Activated B cell treated with CpG ODN at 0.5 μM for 24 hours (primary cell): ENCODE measurements at regions not wholly inside any gene's neighbourhood (a gene's known extent, or its start where the extent isn't known, plus 50 kb on each side); places are given as distances from the start of the nearest gene placed in this dataset.

Source experiments
- ATAC-seq: fragments of 200-7000 bp; cut with Tn5 transposase; one replicate; pipeline ENCODE4 v1.10.0; 2021; ENCODE audit warnings: low read depth, mild to moderate bottlenecking, moderate library complexity
- CTCF ChIA-PET: fragments of 350-600 bp; sonication (Branson Sonifier 250); formaldehyde crosslinking; loops from one replicate; lab custom pipeline; 2021; ENCODE audit warnings: antibody characterized with exemption; lab: Charles Lee
- POLR2A ChIA-PET: fragments of 350-600 bp; sonication (Branson Sonifier 250); formaldehyde crosslinking; loops from one replicate; lab custom pipeline; 2021; ENCODE audit warnings: antibody characterized with exemption; lab: Charles Lee
- DNase-seq: peaks from one replicate; pipeline ENCODE4 v3.0.0; 2022
- H3K27ac Mint-ChIP-seq: one replicate; pipeline ENCODE4 v1.8.0; 2020; ENCODE audit warnings: mixed read lengths
- H3K27me3 Mint-ChIP-seq: one replicate; pipeline ENCODE4 v1.8.0; 2021; ENCODE audit warnings: mixed read lengths
- H3K36me3 Mint-ChIP-seq: one replicate; pipeline ENCODE4 v1.8.0; 2021; ENCODE audit warnings: low read depth, mixed read lengths
- H3K4me1 Mint-ChIP-seq: one replicate; pipeline ENCODE4 v1.8.0; 2021; ENCODE audit warnings: mixed read lengths
- H3K4me3 Mint-ChIP-seq: one replicate; pipeline ENCODE4 v1.8.0; 2020; ENCODE audit warnings: mild to moderate bottlenecking, mixed read lengths
- H3K9me3 Mint-ChIP-seq: one replicate; pipeline ENCODE4 v1.8.0; 2020; ENCODE audit warnings: mixed read lengths
- intact Hi-C: fragments of 100-400 bp; cut with micrococcal nuclease; formaldehyde crosslinking; loops from one replicate; pipeline ENCODE4 v1.15.1; 2024
- TF ChIP-seq, protein P1 (sequence below): fragments of 200-600 bp; IDR thresholded peaks from one replicate; pipeline ENCODE4 v1.8.0; 2022; ENCODE audit warnings: antibody characterized with exemption, mild to moderate bottlenecking

DNA sequence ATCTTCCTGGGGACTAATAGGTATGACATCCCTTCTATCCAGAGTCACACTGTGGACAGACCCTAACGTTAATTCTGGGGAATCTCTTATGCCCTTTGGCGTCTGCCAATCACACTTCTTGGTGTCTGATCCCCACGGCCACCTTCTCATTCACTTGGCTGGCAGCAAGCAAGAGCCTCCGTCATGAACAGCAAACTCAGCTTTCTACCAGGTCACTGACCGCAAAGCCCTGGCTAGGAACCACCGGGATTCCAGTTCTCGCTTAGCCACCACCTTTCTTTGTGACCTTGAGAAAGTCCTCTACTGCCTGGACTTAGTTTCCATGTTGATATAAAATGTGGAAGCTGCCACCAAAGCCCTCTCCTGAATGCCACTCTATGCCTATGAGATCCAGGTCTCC, 67.7 kb upstream of the FCN1 start:
- no peak overlapping the region for H3K4me3 Mint-ChIP-seq
- H3K36me3 Mint-ChIP-seq, result no peaks in the 10 kb centered on the region
- intact Hi-C loops, result no loop called here
- ATAC-seq (no peak), DNase-seq (no peak)
- peaks cover 3% of the 10 kb centered on the region for H3K9me3 Mint-ChIP-seq
- H3K27me3 Mint-ChIP-seq, result peaks cover 10% of the 10 kb centered on the region
- H3K4me1 Mint-ChIP-seq, result no peaks in the 10 kb centered on the region
- no peak overlapping the region for H3K27ac Mint-ChIP-seq
- POLR2A ChIA-PET, result no interaction called here
- CTCF ChIA-PET, result no interaction called here
- TF ChIP-seq, protein P1, sequence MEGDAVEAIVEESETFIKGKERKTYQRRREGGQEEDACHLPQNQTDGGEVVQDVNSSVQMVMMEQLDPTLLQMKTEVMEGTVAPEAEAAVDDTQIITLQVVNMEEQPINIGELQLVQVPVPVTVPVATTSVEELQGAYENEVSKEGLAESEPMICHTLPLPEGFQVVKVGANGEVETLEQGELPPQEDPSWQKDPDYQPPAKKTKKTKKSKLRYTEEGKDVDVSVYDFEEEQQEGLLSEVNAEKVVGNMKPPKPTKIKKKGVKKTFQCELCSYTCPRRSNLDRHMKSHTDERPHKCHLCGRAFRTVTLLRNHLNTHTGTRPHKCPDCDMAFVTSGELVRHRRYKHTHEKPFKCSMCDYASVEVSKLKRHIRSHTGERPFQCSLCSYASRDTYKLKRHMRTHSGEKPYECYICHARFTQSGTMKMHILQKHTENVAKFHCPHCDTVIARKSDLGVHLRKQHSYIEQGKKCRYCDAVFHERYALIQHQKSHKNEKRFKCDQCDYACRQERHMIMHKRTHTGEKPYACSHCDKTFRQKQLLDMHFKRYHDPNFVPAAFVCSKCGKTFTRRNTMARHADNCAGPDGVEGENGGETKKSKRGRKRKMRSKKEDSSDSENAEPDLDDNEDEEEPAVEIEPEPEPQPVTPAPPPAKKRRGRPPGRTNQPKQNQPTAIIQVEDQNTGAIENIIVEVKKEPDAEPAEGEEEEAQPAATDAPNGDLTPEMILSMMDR, result no peak

- H3K9me3 Mint-ChIP-seq, result peaks cover 3% of the 10 kb centered on the region
- TF ChIP-seq, protein P1, result no peak
- POLR2A ChIA-PET, result no interaction called here
- no peaks in the 10 kb centered on the region for H3K36me3 Mint-ChIP-seq
- ATAC-seq (no peak), DNase-seq (no peak)
- H3K4me1 Mint-ChIP-seq, result no peaks in the 10 kb centered on the region
- CTCF ChIA-PET, result no interaction called here
- H3K4me3 Mint-ChIP-seq, result no peak overlapping the region
- no peak overlapping the region for H3K27ac Mint-ChIP-seq
- peaks cover 10% of the 10 kb centered on the region for H3K27me3 Mint-ChIP-seq
- intact Hi-C loops, result no loop called here
Measured at GRCh38 chr9:134986957-134987356, 69.2 kb upstream of the FCN1 start.

DNA sequence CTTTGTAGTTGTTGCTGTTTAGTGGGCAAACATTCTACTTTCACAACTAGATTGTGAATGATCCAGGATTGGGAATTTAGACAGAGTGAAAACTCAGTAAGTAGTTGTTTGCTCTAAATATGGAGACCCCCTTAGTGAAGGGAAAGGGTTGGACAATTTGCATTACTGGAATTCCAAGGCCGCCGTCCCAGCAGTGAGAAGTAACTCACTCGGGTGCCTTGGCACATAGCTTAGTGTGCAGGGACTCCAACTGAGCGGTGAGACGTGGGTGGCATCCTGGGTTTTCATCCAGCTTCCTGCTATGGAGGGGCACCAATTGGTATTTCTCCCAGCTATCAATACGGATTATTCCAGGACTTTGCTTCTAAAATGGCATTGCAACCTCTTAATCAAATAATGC, 69.7 kb upstream of the FCN1 start:
- intact Hi-C loops, result no loop called here
- peaks cover 10% of the 10 kb centered on the region for H3K27me3 Mint-ChIP-seq
- DNase-seq, result no peak
- ChIA-PET CTCF (no interaction called here), POLR2A (no interaction called here)
- H3K4me3 Mint-ChIP-seq, result no peak overlapping the region
- H3K4me1 Mint-ChIP-seq, result no peaks in the 10 kb centered on the region
- H3K27ac Mint-ChIP-seq, result no peak overlapping the region
- no peak for ATAC-seq
- TF ChIP-seq, protein P1, result no peak
- no peaks in the 10 kb centered on the region for H3K36me3 Mint-ChIP-seq
- H3K9me3 Mint-ChIP-seq, result peaks cover 3% of the 10 kb centered on the region

DNA sequence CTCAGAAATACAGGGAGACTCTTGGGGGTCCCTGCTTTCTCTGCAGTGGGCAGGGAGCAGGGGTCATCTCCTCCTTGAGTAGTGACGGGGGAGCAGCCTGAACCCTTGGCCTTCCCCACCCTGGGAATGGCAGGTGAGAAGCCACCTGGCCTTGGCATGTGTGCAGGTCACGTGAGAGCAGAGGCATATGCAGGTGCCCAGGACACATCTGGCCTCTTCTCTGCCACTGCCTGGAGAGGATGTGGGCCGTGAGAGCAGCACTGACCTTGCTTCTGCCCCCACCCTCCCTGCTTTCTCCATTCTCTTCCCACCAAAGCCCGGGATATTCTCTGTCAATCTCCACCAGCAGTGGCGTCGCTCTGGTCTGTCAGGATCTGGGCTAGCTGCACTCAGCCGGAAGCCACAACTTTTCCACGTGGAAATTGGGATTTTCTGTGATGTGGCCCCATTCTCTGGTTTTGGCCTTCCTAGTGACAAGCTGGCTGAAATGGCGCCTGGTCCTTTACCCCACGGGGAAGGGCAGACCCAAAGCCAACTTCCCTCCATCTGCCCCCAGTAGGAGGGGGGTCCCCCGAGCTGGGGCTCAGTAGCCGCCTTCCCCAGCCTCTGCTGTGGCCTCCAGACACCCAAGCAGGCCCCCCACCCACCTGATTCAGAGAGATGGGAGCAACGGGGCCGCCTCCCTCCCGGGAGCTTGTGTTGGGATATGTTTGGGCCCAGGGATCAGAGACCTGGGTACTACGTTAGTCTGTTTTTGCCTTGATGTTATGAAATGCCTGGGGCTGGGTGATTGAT, 70.4 kb upstream of the FCN1 start:
- TF ChIP-seq, protein P1, result no peak
- intact Hi-C loops, result no loop called here
- ATAC-seq (no peak), DNase-seq (no peak)
- Mint-ChIP-seq H3K9me3 (peaks cover 3% of the 10 kb centered on the region), H3K4me1 (no peaks in the 10 kb centered on the region), H3K36me3 (no peaks in the 10 kb centered on the region), H3K27me3 (peaks cover 10% of the 10 kb centered on the region), H3K27ac (no peak overlapping the region), H3K4me3 (no peak overlapping the region)
- CTCF ChIA-PET, result no interaction called here
- POLR2A ChIA-PET, result no interaction called here

DNA sequence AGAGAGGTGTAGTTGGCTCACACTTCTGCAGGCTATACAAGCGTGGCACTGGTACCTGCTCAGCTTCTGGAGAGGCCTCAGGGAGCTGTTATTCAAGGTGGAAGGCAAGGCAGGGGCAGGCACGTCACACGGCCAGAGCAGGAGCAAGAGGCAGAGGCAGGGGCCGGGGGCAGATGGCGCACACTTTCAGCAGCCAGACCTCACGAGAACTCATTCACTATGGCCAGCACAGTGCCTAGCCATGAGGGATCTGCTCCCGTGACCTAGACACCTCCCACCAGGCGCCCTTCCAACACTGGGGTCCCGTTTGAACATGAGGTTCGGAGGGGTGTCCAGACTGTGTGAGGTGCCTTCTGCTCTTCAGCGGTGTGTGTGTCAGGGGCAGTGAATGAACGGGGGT, 71.0 kb upstream of the FCN1 start:
- Mint-ChIP-seq H3K27ac (no peak overlapping the region), H3K4me3 (no peak overlapping the region), H3K4me1 (no peaks in the 10 kb centered on the region), H3K36me3 (no peaks in the 10 kb centered on the region), H3K27me3 (peaks cover 6% of the 10 kb centered on the region), H3K9me3 (peaks cover 3% of the 10 kb centered on the region)
- intact Hi-C loops, result no loop called here
- no peak for ATAC-seq
- POLR2A ChIA-PET, result no interaction called here
- no peak for DNase-seq
- CTCF ChIA-PET, result no interaction called here
- TF ChIP-seq, protein P1, result no peak
